K562 (cell line): ENCODE measurements at regions not wholly inside any gene's neighbourhood (a gene's known extent, or its start where the extent isn't known, plus 50 kb on each side); places are given as distances from the start of the nearest gene placed in this dataset.

Experiments used
- THRB ChIP-seq: fragments of 450-650 bp; formaldehyde crosslinking; conservative IDR thresholded peaks from 2 replicates; pipeline ENCODE4 v1.4.0; 2022; ENCODE audit warnings: mild to moderate bottlenecking, missing genetic modification characterization
- ZNF140 ChIP-seq: fragments of 250-450 bp; sonication (Bioruptor Pico); IDR thresholded peaks from 2 replicates; pipeline ENCODE4 v1.8.0; 2021; ENCODE audit warnings: moderate library complexity, mild to moderate bottlenecking, inconsistent platforms
- ZNF778 ChIP-seq: fragments of 450-650 bp; formaldehyde crosslinking; IDR thresholded peaks from 2 replicates; pipeline ENCODE4 v1.4.0; 2020; ENCODE audit warnings: mild to moderate bottlenecking, moderate library complexity
- TF ChIP-seq, protein P1 (sequence below), 2 experiments: fragments of 450-650 bp; IDR thresholded peaks; 2 replicates each; pipeline ENCODE4 v1.6.1; 2018; ENCODE audit warnings: mild to moderate bottlenecking in 2 of 2, low read depth in 1 of 2; ENCODE audit not compliant: partially characterized antibody in 2 of 2
- TF ChIP-seq, protein P2 (sequence below): fragments of 450-650 bp; formaldehyde crosslinking; IDR thresholded peaks from 2 replicates; pipeline ENCODE4 v1.4.0; 2020; ENCODE audit warnings: mild to moderate bottlenecking, moderate library complexity

GRCh38 chr5:103456476-103456875 lies 106.1 kb downstream of the NUDT12 start (continued):
- TF ChIP-seq, protein P1, sequence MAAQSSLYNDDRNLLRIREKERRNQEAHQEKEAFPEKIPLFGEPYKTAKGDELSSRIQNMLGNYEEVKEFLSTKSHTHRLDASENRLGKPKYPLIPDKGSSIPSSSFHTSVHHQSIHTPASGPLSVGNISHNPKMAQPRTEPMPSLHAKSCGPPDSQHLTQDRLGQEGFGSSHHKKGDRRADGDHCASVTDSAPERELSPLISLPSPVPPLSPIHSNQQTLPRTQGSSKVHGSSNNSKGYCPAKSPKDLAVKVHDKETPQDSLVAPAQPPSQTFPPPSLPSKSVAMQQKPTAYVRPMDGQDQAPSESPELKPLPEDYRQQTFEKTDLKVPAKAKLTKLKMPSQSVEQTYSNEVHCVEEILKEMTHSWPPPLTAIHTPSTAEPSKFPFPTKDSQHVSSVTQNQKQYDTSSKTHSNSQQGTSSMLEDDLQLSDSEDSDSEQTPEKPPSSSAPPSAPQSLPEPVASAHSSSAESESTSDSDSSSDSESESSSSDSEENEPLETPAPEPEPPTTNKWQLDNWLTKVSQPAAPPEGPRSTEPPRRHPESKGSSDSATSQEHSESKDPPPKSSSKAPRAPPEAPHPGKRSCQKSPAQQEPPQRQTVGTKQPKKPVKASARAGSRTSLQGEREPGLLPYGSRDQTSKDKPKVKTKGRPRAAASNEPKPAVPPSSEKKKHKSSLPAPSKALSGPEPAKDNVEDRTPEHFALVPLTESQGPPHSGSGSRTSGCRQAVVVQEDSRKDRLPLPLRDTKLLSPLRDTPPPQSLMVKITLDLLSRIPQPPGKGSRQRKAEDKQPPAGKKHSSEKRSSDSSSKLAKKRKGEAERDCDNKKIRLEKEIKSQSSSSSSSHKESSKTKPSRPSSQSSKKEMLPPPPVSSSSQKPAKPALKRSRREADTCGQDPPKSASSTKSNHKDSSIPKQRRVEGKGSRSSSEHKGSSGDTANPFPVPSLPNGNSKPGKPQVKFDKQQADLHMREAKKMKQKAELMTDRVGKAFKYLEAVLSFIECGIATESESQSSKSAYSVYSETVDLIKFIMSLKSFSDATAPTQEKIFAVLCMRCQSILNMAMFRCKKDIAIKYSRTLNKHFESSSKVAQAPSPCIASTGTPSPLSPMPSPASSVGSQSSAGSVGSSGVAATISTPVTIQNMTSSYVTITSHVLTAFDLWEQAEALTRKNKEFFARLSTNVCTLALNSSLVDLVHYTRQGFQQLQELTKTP (IDR thresholded peaks at IDR 0.05; ENCODE audit: low read depth in 1 of 2, partially characterized antibody in 2 of 2) = no peak
- TF ChIP-seq ZNF140 (CRISPR knock-in tag) = no peak
- TF ChIP-seq ZNF778 (CRISPR knock-in tag) = no peak
- TF ChIP-seq THRB = no peak
- TF ChIP-seq, protein P2, sequence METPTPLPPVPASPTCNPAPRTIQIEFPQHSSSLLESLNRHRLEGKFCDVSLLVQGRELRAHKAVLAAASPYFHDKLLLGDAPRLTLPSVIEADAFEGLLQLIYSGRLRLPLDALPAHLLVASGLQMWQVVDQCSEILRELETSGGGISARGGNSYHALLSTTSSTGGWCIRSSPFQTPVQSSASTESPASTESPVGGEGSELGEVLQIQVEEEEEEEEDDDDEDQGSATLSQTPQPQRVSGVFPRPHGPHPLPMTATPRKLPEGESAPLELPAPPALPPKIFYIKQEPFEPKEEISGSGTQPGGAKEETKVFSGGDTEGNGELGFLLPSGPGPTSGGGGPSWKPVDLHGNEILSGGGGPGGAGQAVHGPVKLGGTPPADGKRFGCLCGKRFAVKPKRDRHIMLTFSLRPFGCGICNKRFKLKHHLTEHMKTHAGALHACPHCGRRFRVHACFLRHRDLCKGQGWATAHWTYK (CRISPR knock-in tag) = no peak
